ENCODE measurements at regions not wholly inside any gene's neighbourhood (a gene's known extent, or its start where the extent isn't known, plus 50 kb on each side); places are given as distances from the start of the nearest gene placed in this dataset.

DNA sequence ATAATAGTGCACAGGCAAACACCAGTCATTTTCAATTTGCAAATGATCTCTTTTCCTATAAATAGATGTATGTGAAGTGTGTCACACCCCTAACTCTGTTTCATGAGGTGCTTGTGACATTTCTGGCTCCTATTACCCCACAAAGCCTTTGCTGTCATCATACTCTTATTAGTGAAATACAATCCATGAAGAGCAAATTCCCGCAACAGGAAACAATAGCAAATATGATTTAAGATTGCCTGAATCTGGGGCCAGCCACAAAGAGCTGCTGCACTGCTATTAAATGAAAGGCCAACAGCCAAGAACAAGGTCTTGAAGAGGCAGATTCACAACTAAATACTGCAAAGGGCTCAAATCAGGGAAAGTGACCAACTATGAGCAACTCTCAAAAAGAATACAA, 96.3 kb upstream of the CAV2 start:
- Histone ChIP-seq H3K9ac (ENCODE audit: insufficient read depth in 1 of 2, low read depth in 2 of 2, low read length in 2 of 2) (no peak overlapping the region), H4K20me1 (replicated peaks; ENCODE audit: control insufficient read depth, insufficient read depth, low read length) (no peaks in the 10 kb centered on the region), H2AFZ (ENCODE audit: low read depth, low read length) (no peak overlapping the region), H3K4me1 (replicated peaks in 1 of 2; ENCODE audit: control insufficient read depth in 2 of 2, insufficient read depth in 2 of 2, low read length in 2 of 2) (no peaks in the 10 kb centered on the region), H3K9me3 (replicated peaks; ENCODE audit: control insufficient read depth, insufficient read depth, low read depth, low read length) (no peaks in the 10 kb centered on the region), H3K4me2 (ENCODE audit: insufficient read depth, low read length) (no peak overlapping the region), H3K9me1 (ENCODE audit: control insufficient read depth, insufficient read depth, low read length) (no peaks in the 10 kb centered on the region), H3K79me2 (ENCODE audit: control insufficient read depth, insufficient read depth, low read length) (no peaks in the 10 kb centered on the region), H3K36me3 (ENCODE audit: control insufficient read depth, insufficient read depth, low read length) (no peaks in the 10 kb centered on the region), H3K27ac (ENCODE audit: extremely low read depth, low read depth, low read length) (no peak overlapping the region), H3K27me3 (ENCODE audit: control insufficient read depth in 2 of 2, insufficient read depth in 2 of 2, low read length in 2 of 2) (peaks cover 0 to 6% of the 10 kb centered on the region in 2 experiments; a peak in 1 of 5 replicates), H3K4me3 (no peak overlapping the region)
- intact Hi-C loops (cut with micrococcal nuclease) (no loop called here), in situ Hi-C loops (cut with MboI) (no loop called here)
- FAIRE-seq (no peak), ATAC-seq (no peak), DNase-seq (ENCODE audit: extremely low read depth in 1 of 4, low spot score in 3 of 4) (no peak)
- WGBS (ENCODE audit: insufficient coverage, low coverage, missing lambda C conversion rate) = 19% methylated on average over 1 of the region's 1 CpG
- CTCF ChIA-PET (ENCODE audit: low intra/inter-chr PET ratio) = no interaction called here
- POLR2A ChIA-PET = no interaction called here
- BruUV-seq (replicated peaks) = no TSS peak
- TF ChIP-seq, protein P1, sequence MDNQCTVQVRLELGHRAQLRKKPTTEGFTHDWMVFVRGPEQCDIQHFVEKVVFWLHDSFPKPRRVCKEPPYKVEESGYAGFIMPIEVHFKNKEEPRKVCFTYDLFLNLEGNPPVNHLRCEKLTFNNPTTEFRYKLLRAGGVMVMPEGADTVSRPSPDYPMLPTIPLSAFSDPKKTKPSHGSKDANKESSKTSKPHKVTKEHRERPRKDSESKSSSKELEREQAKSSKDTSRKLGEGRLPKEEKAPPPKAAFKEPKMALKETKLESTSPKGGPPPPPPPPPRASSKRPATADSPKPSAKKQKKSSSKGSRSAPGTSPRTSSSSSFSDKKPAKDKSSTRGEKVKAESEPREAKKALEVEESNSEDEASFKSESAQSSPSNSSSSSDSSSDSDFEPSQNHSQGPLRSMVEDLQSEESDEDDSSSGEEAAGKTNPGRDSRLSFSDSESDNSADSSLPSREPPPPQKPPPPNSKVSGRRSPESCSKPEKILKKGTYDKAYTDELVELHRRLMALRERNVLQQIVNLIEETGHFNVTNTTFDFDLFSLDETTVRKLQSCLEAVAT (IDR thresholded peaks at IDR 0.05) = no peak
- TF ChIP-seq, protein P2, sequence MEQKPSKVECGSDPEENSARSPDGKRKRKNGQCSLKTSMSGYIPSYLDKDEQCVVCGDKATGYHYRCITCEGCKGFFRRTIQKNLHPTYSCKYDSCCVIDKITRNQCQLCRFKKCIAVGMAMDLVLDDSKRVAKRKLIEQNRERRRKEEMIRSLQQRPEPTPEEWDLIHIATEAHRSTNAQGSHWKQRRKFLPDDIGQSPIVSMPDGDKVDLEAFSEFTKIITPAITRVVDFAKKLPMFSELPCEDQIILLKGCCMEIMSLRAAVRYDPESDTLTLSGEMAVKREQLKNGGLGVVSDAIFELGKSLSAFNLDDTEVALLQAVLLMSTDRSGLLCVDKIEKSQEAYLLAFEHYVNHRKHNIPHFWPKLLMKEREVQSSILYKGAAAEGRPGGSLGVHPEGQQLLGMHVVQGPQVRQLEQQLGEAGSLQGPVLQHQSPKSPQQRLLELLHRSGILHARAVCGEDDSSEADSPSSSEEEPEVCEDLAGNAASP (IDR thresholded peaks at IDR 0.05) = no peak
- TF ChIP-seq ZNF318 (IDR thresholded peaks at IDR 0.05; ENCODE audit: borderline replicate concordance in 1 of 2, low read depth in 1 of 2) (no peak), FOXM1 (IDR thresholded peaks at IDR 0.05; ENCODE audit: low read depth) (no peak), FOXM1 (CRISPR knock-in tag; IDR thresholded peaks at IDR 0.05; ENCODE audit: low read depth) (no peak), BRF1 (IDR thresholded peaks at IDR 0.05; ENCODE audit: borderline replicate concordance, extremely low read depth, insufficient read length) (no peak), ZC3H11A (IDR thresholded peaks at IDR 0.05; ENCODE audit: low read depth, low read length) (no peak), FIP1L1 (IDR thresholded peaks at IDR 0.05; ENCODE audit: low read depth, low read length, poor library complexity, severe bottlenecking) (no peak), CHD2 (IDR thresholded peaks at IDR 0.05; ENCODE audit: low read depth, low read length) (no peak), MECOM (CRISPR knock-in tag; IDR thresholded peaks at IDR 0.05) (no peak), NR2C1 (IDR thresholded peaks at IDR 0.05) (no peak), NR2C1 (tag; IDR thresholded peaks at IDR 0.05) (no peak)

Measured in K562 (cell line).